Astrocyte of the spinal cord (primary cell): ENCODE measurements at regions not wholly inside any gene's neighbourhood (a gene's known extent, or its start where the extent isn't known, plus 50 kb on each side); places are given as distances from the start of the nearest gene placed in this dataset.
"Not testable (repeated sequence)": the region's sequence is repeated elsewhere in the genome, so short reads cannot be mapped to it uniquely, and the experiment has no call there.

ENCODE experiments used
- DNase-seq: peaks from one replicate; pipeline ENCODE4 v3.0.0; 2011; ENCODE audit warnings: low read depth, low spot score
- H3K4me3 ChIP-seq: 2 replicates; pipeline ENCODE4 v1.5.1; 2011; ENCODE audit warnings: low read depth, mild to moderate bottlenecking, low read length, moderate library complexity
- CTCF ChIP-seq: IDR thresholded peaks from 2 replicates; pipeline ENCODE4 v1.5.1; 2012; ENCODE audit warnings: low read depth, mild to moderate bottlenecking, low read length, inconsistent platforms
- in situ Hi-C: cut with HindIII; loops from 2 replicates; pipeline ENCODE4 v1.10.0; 2017; ENCODE audit warnings: low sequenced_read_pairs

GRCh38 chr5:50553560-50553984, 112.5 kb upstream of the EMB start:
- no peak for TF ChIP-seq CTCF
- DNase-seq = no peak
- no peak overlapping the region for H3K4me3 ChIP-seq
- in situ Hi-C loops = no loop called here

DNA sequence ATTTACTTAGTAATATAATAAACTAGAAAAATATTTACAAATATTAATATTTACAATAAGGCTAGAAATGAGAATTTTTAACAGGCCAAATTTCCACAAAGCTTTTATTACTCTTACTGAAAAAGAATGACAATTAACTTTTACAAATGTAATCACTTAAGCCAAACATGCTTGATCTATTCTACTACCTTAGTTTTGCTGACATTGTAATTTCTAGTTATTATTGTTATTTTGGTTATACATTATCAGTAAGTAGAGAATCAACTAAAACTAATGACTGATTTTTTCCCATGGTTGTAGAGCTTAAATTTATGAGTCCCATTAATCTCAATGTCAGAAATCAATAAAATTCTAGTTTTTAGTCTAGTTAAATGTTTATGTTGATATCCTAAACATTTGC, 107.8 kb upstream of the PARP8 start:
- DNase-seq, in situ Hi-C loops, H3K4me3 ChIP-seq: not testable (repeated sequence)

GRCh38 chr5:50559955-50560354, 106.5 kb upstream of the PARP8 start:
- DNase-seq = no peak
- in situ Hi-C loops = no loop called here

GRCh38 chr5:50562694-50563093, 103.7 kb upstream of the PARP8 start:
- in situ Hi-C loops = no loop called here
- DNase-seq = no peak
- TF ChIP-seq CTCF = no peak
- H3K4me3 ChIP-seq = no peak overlapping the region

More at GRCh38 chr5:50559955-50560354, 106.5 kb upstream of the PARP8 start:
- TF ChIP-seq CTCF = no peak
- H3K4me3 ChIP-seq = no peak overlapping the region

DNA sequence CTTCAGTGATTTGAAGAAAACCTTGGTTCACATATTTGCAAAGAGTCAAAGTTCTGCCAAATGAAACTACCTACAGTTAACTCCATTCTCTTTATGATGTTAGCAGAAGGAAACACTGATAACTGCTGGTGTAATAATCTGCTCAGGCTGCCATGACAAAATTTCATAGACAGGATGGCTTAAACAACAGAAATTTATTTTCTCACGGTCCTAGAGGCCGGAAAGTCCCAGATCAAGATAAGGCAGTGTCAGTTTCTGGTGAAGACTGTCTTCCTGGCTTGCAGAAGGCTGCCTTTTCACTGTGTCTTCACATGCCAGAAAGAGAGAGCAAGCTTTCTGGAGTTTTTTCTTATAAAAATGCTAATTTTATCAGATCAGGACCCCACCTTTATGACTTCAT, 102.4 kb upstream of the PARP8 start:
- no peak for TF ChIP-seq CTCF
- no peak for DNase-seq
- in situ Hi-C loops = no loop called here
- H3K4me3 ChIP-seq = no peak overlapping the region

- DNase-seq = no peak
- no peak overlapping the region for H3K4me3 ChIP-seq
- no peak for TF ChIP-seq CTCF
- in situ Hi-C loops = no loop called here
Measured at GRCh38 chr5:50564558-50564957, 101.9 kb upstream of the PARP8 start.

GRCh38 chr5:50574121-50574520, 92.3 kb upstream of the PARP8 start:
- no peak for TF ChIP-seq CTCF
- in situ Hi-C loops = no loop called here
- H3K4me3 ChIP-seq = no peak overlapping the region
- DNase-seq = no peak
